Putamen (tissue), 1 donor: ENCODE measurements at regions not wholly inside any gene's neighbourhood (a gene's known extent, or its start where the extent isn't known, plus 50 kb on each side); places are given as distances from the start of the nearest gene placed in this dataset.
"Not testable (repeated sequence)": the region's sequence is repeated elsewhere in the genome, so short reads cannot be mapped to it uniquely, and the experiment has no call there.

Experiments used
- DNase-seq: peaks from one replicate; pipeline ENCODE4 v3.0.0-alpha.2; 2016; ENCODE audit warnings: low spot score

DNA sequence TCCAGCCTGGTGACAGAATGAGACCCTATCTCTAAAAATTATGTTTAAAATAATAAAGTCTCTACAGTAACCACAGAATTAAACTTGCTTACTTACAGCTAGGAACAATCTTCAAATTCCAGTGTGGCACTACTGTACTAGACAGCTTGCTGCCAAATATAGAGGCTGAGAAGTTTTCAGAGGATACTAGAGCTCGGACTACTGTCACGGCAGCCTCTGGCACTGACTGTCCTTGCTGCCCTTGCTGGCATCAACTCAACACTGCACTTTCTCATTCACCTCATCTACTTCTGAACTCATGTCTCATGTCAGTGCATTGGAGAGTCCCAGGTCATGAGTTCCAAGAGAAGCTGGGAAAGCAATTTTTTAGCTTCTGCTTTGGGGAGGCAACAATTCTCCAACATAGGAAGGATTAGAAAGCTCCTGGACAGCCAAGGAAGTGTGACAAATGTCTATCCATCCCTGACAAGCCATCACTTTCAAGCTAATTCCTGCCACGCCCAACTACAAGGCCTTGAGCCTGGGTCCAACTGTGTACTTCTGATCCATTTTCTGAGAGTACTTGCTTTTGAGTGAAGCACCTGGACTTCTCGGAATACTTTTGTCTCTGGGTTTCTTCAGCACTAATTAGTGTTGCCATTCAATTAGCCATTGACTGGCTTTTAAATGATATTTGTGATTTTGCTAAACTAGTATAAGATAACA is 98.6 kb upstream of the NR3C2 start:
- DNase-seq: no peak

DNA sequence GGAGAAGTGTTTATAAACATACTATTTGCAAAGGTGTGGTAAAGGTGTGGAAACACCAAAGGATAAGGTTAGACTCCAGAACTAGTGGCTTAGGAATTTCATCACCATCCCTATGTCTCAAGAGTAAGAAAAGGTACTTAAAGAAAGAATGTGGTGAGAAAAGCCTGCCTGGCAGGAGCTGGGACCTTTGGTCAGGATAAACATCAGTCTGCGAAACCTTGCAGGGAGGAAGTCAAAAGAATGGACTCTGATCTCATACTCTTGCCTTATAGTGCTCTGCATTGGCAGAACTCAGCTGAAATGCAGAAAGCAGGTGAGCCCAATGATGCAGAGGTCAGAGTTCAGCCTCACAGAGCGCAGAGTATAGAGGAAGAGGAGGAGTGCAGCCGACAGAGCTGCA is 97.2 kb upstream of the NR3C2 start:
- no peak for DNase-seq

GRCh38 chr4:148533851-148534250 is 91.6 kb upstream of the NR3C2 start:
- DNase-seq: not testable (repeated sequence)

DNA sequence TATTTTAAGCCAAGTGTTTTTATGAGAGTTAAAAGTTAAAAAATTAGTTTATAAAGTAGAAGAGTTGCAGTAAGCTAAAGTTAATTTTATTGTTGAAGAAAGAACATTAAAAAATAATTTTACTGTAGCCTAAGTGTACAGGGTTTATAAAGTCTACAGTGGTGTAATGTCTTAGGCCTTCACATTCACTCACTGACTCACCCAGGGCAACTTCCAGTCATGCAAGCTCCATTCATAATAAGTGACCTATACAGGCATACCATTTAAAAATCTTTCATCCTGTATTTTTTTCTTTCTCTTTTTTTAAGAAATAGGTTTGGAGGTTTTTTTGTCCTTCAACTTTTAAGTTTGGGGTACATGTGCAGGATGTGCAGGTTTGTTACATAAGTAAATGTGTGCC is 87.9 kb upstream of the NR3C2 start:
- DNase-seq: no peak

DNA sequence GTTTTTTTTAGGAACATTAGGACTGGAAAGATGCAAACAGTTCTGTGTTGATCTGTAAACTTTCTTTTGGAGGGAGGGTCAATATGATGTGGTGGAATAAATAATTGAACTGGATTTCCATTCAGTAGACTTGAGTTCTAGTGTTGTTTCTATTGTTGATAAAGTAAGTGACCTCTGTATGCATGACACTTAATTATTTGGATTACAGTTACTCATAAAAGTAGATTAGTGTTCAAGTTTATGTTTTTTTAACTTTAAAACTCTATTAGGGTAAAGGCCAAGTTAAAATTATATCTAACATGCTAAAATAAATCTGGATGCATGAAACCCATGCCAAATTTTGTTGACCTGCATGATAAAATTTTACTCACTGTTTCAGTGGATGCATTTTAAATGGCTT is 85.4 kb upstream of the NR3C2 start:
- DNase-seq: no peak

DNA sequence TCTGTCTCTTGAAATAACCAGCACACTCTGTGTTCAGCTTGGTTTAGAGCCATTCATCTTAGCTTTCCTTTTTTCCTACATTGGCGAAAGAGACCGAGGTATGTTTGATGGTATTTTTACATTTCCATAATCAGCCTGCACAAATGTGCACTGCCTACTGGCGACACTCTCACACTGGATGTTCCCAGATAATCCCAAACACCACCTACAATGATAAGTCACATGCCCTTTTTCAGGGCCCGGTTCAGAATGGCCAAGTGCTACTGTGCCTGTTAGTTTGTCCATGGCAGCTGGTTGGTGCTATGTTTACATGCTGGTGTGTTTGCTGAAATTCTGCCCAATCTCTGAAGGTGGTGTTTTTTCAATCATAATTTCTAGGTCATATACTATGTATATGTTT is 80.8 kb upstream of the NR3C2 start:
- DNase-seq: no peak

DNA sequence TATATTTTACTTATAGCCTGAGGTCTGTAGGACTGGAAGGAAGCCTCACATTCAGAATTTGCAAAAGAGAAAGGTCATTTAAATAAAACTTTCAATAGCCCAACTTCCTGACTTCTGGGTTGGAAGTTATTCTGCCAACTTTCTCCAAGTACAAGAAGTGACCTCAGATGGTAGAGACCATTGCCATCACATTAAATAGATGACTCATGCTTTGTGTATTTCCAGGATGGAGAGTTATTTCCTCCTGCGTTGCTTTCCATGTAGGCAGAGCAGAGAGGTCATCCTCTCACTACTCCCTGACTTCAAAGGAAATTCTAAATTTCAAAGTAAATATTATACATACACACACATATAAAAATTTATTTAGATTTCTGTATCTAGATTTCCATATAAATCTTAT is 73.0 kb upstream of the NR3C2 start:
- DNase-seq: no peak

- DNase-seq: no peak
These were observed 72.4 kb upstream of the NR3C2 start for GRCh38 chr4:148514581-148514980.

DNA sequence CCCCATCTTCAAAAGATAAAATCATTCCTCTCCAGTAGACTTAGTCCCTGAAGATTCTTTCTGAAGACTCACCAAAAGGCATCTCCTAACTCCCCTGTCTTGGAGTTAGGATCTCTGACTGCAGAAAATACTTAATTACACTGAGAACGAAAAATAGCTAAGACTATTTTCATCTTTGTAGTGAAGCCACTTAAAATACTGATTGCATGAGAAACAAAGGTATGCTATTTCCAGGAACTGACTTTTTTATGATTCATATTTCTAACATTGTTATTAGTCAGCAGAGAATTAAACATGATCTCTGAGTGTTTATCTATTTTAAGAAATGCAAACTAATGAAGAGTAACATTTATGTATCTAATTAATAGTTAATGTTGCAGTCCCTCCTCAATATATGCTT is 71.8 kb upstream of the NR3C2 start:
- no peak for DNase-seq

- no peak for DNase-seq
These were observed 68.0 kb upstream of the NR3C2 start for GRCh38 chr4:148510211-148510610.

DNA sequence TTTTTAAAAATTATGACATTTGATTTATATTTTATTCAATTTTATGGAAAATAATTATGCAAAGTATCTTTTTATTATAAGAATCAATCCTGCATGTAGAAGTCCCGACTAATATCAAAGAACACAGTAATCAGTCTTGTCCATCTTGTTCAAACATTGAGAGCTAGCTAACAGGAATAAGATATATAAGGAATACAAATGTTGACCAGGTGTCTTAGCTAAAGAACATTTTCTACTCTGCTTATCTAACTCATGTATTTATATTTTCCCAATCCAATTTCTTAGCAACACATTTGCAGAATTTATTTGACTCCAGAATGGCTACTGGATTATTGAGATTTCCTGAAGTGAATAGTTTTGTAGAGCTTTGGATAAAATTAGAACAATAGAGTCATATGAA is 61.5 kb upstream of the NR3C2 start:
- DNase-seq: no peak

DNA sequence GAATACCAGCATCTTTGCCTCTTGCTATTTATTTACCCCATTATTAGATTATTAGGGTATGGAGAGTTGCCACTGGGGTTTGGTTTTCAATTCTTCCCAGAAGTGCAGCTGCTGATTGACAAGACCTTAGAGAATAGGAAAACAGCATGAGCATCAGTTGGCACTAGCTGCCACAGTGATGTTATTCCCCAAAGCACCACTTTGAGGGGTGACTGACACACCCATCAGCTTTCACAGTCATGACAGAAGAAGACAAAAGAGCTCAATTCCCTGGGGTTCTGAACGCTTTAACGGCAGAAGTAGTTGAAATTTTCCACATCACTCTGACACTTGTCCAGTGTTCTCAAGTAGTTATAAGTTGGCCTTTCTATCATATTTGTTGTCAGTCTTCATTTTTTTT is 55.0 kb upstream of the NR3C2 start:
- DNase-seq: no peak

GRCh38 chr4:148495463-148495862 is 53.2 kb upstream of the NR3C2 start:
- no peak for DNase-seq
